Uterus (tissue), 2 donors: ENCODE measurements at regions not wholly inside any gene's neighbourhood (a gene's known extent, or its start where the extent isn't known, plus 50 kb on each side); places are given as distances from the start of the nearest gene placed in this dataset.

Source experiments
- POLR2A ChIP-seq, 2 donors: fragments of 450-650 bp; IDR thresholded peaks; one replicate each; pipeline ENCODE4 v1.6.1; 2016; ENCODE audit warnings: antibody characterized with exemption in 2 of 2, mild to moderate bottlenecking in 1 of 2, moderate library complexity in 1 of 2
- TF ChIP-seq, protein P1 (sequence below), 4 experiments: fragments of 200-600 bp in 2 of 4; fragments of 450-650 bp in 2 of 4; sonication (generic) in 2 of 4; IDR thresholded peaks; one replicate each; pipeline ENCODE4 v1.5.1; 2016 to 2019; ENCODE audit warnings: antibody characterized with exemption in 4 of 4, mild to moderate bottlenecking in 2 of 4, moderate library complexity in 1 of 4

DNA sequence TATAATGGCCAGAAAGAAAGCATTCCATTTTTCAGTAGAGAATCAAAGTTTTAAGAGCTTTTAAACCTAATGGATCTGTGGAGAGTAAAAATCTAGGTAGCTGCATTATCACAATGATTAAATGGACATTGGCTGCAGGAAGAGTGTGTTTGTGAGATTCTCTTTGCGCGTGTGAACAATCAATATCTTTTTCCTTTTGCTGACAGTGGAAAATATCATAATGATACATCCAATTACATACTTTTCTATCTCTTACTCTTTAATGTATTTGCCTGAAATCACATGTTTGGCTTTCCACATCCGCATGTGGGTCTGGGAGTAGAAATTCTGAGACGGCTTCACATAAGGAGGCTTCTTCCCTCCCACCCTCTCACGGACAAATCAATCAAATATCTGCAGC lies 69.8 kb upstream of the DUSP22 start:
- TF ChIP-seq, protein P1, sequence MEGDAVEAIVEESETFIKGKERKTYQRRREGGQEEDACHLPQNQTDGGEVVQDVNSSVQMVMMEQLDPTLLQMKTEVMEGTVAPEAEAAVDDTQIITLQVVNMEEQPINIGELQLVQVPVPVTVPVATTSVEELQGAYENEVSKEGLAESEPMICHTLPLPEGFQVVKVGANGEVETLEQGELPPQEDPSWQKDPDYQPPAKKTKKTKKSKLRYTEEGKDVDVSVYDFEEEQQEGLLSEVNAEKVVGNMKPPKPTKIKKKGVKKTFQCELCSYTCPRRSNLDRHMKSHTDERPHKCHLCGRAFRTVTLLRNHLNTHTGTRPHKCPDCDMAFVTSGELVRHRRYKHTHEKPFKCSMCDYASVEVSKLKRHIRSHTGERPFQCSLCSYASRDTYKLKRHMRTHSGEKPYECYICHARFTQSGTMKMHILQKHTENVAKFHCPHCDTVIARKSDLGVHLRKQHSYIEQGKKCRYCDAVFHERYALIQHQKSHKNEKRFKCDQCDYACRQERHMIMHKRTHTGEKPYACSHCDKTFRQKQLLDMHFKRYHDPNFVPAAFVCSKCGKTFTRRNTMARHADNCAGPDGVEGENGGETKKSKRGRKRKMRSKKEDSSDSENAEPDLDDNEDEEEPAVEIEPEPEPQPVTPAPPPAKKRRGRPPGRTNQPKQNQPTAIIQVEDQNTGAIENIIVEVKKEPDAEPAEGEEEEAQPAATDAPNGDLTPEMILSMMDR (IDR thresholded peaks at IDR 0.05): no peak
- TF ChIP-seq POLR2A (IDR thresholded peaks at IDR 0.05): no peak
